ENCODE measurements at regions not wholly inside any gene's neighbourhood (a gene's known extent, or its start where the extent isn't known, plus 50 kb on each side); places are given as distances from the start of the nearest gene placed in this dataset.

DNA sequence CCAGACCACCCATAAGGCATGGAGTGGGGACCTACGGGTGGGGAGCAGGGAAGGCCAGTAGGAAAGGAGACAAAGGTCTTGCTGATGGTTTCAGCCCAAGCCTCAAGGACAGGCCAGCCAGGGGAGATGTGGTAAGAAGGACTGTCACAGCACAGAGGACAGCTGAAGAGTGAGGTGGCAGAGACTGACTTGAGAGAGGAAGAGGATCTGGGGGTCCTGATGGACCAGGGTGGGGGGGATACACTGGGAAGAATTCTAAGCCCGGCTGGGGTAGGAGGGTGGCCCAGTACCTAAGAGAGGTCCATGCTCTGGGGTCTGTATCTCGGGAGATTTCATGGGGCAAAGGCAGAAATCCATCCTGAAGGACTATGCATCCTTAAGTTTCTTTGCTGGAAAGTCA, 66.1 kb upstream of the THY1 start:
- no peak for ATAC-seq

DNA sequence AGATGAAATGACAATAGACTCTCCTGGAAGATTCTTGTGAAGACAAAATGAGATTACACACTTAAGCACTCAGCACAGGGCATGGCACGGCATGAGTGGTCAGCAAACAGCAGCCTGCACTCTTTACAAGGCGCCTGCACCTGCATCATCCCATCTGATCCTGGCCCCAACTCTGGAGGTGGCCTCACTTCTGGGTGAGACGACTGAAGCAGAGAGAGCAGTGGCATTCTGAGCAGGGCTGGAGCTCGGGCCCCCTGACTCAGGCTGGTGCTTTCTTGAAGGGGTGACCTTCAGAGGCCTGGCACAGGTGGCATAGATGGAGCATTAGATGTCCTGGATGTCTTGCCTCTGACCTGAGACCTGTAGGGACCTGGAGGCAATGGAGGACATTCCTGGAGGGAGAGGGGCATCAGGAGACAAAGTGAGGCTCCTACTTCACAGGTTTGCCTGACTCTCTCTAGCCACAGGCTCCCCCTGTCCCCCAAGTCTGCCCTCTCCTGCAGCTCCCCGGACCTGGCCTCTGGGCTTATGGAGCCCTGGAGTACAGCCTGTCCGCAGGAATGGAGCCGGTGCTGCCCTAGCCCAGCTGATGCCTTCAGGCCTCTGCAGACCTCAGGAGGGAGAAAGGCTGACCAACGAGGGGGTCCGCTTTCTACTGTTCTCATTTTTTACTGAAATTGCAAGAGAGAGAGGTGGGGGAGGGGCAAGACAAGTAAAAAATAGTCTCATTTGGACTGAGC, 65.5 kb upstream of the THY1 start:
- ATAC-seq = no peak

DNA sequence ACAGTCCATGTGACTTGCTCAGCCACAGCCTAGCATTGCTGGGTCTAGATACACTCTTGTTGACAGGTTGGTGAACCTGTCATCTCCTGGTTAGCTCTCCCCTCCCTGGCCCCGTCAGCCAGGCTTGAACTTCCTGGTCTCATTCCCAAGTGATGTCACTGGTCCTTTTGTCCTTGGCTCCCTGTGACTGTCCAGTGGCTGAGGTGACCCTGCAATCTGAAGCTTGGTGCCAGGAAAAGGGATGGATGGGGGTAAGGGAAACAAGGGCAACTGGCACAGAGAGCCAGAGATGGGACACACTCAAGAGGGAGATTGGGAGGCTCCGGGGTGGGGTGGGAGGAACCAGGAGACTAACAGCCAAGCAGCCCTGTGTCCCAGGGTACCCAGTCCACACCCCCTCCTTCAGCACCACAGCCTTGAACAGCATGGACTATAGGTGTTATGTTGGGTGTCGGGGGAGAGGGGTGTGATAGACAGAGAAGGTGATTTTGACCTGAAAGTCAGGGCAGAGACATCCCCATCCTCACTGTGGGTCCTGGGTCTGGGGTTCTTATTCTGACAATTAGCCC, 63.8 kb upstream of the THY1 start:
- ATAC-seq = no peak

DNA sequence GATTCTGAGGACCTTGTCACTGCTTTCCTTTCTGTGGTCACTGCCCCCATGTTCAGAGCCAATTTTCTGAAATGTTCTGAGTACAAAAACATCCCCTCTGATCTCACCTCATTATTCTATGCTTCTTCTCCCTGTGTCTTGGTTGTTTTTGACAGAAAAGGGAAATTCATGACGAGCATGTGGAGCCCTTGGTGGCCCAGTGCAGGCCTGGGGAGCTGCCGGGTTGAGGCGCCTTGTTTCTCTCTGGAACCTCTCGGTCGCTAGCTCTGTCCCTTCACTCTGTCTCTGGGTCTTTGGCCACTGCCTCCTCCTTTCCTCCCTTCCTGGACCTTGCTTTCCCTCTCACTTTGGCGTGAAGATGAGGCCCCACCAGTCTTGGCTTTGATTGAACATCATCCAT, 63.0 kb upstream of the THY1 start:
- ATAC-seq = no peak

DNA sequence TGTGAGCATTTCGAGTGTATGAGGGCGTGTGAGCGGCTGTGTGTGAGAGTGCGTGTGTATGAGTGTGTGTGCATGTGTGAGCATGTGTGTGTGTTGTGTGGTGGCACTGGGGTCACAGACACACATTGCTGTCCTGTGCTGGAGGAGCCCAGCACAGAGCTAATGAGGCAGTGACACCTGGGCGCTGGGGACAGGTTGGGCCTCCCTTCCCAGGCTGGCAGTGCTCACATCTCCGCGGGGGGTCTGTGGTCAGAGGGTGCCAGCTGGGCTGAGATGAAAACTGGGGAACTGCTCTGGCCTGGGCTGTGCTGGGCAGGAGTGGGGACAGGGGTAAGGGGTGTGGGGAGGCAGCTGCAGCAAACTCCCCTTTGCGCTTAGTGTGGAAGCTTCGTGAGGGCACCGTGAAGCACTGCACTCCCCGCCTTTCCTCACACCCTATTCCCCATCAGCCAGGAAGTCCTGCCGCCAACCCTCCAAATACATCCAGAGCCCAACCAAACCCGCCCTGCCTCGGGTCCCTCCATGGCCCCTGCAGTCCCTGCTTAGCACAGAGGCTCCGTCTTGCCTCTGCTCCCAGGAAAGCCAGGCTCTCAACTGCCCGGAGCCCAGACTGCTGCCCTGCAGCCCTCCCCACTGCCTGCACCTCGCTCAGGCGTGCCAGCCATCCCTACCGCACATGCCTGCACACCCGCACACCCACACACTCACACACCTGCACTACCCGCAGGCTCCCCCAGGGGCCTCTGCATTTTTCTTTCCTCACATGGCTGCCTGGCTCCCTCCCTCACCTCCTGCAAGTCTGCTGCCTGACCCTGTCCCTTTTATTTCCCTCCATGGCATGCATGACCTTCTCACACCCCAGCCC, 62.0 kb upstream of the THY1 start:
- no peak for ATAC-seq

DNA sequence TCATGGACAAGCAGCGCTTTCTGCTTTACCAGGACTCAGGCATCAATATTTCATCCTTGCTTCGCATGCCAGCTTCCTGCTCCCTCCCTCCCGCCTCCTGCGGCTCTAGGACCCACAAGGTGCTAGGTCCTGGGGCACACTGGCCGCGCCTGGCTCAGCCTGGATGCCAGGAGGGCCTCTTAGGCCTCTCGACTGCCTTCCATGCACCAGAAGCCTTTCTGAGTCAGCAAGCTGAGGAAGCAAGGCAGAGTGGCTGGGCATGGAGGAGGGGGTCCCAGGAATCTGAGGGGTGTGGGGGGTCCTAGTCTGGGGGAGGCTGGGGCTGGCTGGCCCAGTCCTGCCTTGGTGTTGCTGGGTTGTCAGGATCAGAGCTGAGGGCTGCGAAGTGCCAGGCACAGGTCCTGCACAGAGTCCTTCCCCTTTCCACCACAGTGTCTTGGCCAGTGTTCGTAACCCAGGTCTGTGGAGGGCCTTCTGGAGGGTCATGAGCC, 61.0 kb upstream of the THY1 start:
- no peak for ATAC-seq

DNA sequence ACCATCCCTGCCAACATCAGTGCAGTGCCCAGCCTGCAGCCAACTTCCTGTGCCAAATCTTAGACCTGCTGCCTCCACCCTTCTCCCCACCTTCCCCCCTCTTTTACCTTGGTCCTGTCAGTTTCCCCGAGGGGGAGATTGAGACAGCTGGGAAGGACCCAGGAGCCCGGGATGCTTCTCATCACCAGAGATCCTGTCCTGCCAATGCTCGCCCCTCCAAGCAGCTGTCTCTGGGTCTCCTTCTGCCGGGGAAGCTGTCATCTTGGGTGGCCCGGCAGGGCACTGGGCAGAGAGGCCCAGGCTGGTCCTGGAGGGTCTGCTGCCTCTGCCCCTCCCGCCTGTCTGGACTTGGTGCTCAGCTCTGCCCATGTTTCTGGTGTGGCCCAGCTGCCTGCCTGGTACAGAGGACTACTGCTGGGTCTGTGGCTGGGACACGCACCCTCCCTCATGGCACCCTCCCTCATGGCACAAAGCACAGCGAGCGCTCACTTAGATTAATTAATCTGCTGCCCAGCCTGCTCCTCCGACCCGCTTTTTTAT, 60.4 kb upstream of the THY1 start:
- ATAC-seq = no peak

DNA sequence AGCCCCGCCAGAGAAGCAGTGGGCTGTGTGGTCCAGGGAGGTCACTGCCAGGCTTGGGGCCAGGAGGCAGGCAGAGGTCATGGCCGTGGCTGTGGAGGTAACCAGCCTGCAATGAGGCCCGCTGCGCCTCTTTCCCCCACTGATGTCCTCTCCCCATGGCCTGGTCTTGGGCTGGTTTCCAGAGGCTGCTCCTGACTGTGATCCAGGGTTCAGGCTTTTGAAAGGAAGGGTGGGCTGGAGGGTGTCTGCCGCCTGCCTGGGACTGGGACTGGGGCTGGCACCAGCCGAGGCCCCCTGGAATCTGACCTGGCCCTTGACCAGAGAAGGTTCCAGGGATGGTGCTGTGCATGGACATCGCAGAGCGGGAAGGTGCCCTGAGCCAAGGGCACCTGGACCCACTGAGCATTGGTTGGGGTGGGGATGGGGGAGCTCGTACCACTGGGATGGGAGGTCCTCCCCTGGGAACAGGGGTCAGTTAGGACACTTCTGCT, 59.6 kb upstream of the THY1 start:
- no peak for ATAC-seq

DNA sequence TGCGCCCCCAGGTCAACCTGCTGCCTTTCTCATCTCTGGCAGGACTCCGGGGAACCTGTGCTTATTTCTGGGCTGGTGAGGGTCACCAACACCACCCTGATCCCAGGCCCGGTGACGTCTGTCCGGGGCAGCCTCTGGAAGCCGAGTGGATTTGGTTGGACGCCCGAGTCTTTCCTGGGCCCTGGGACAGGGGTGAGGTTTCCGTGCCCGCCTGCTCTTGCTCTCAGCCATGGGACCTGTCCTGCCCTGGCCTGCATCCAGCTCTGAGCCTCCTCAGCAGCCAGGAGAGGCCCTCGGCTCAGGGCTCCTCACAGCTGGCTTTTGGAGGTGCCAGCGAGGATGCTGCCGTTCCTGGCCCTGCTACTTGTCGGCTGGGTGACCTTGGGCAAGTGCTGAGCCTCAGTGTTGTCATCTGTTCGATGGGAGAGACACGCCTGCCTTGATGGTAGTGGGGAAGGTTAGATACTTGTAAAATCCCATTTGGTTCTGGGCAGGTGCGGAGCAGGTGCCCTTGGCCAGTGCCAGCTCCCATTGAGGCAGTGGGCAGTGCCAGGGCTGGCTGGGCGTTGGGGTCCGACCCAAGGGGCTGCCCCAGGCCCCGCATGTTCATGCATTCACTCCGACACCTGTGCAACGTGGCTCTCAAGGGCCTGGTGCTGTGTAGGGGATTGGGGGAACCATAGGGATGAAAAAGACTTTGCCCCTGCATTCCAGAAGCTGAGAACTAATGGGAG, 58.9 kb upstream of the THY1 start:
- no peak for ATAC-seq

DNA sequence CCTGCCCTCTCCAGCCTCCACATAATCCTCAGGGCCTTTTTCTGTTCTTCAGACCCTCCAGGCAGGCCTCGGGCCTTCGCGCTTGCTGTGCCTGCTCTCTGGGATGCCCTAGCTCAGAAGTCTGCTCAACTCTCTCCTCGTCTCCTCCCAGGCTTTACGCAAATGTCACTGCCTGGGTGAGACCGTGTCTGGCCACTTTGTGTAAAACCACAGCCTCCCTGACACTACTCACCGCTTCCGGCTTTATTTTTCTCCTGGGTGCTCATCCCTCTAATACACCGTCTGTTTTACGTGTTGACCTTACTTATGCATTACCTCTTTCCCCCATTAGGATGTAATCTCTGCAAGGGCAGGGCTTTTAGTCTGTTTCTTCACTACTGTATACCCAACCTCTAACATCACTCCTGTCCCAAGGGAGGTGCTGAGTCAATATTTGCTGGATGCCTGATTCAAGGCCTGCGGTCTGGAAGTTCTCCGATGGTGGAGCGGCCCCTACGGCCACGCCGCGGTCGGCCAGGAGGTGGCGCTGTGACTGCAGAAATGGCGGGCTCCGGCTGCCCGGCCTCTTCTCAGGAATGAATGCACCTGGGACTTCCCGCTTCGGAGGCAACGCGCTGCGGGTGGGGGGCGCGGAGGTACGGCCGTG, 58.2 kb upstream of the THY1 start:
- ATAC-seq = peak; percentile 37 to 62

DNA sequence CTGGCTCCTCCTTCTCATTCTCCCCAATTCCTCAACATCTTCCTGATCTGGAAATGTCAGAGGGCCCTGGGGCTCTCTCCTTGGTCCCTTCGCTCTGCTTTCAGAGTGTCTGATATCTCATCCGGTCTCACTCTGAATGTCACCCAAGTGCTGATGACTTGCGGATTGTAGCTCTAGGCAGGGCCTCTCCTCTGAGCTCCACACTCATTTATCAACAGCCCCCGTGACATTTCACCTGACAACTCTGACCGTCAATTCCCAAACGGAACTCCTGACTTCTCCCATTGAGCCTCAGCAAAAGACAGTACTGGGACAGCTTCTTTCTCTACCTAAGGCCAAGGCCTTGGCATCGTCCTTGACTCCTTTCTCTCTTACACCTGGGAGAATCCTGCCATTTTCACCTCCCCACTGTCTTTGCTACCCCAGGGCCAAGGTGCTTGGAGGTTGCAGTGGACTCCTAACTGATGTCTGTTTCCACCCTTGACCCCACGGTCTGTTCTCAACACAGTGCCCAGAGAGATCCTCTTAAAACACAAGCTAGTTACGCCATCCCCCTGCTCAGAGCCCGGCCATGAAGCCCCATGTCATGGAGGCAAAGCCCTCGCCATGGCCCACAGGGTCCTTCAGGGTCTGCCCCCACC, 57.5 kb upstream of the THY1 start:
- no peak for ATAC-seq

DNA sequence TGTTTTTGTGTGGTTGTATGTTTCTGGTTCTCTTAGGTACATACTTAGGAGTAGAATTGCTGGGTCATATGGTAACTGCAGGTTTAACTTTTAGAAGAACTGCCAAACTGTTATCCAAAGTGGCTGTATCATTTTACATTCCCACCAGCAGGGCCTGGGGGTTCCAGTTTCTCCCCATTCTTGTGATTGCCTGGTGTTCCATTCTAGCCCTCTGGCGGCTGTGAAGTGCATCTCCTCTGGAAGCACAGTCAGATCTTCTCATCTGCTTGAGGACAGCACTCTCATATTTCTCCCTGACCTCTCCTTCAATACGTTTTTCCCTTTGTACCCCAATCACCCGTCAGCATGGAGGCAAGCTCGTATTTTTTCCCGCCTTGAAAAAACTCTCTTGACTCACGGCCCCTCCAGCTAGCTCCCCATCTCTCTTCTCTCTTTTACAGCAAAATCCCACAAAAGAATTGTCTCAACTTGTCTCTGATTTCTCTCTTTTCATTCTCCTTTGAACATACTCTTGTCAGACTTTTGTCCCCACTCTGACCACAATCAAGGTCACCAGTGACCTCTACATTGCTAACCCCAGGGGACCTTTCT, 56.8 kb upstream of the THY1 start:
- no peak for ATAC-seq

DNA sequence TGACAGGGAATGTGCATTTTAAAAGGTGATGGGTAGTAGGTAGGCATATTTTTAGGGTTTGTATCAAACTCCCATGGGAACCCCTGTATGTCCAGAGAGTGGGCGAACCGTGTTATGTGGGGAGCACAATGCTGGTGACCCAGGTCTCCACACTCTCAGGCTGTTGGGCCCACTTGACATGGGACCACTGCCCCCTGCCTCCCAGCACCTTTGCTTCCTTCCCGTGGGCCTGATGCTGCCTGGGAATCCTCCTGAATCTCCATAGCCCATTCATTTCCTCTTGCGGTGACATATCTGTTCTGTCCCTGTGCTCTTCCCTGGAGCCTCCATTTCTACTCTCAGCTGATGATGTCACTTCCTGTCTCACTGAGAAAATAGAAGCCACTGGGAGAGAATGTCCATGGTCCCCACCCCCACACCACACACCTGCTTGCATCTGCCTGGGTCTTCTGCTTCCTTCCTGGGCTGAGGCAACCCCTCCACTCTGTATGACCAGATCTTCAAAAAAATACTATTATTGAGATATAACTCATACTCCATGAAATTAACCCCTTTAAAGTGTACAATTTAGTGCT, 55.8 kb upstream of the THY1 start:
- ATAC-seq = no peak

DNA sequence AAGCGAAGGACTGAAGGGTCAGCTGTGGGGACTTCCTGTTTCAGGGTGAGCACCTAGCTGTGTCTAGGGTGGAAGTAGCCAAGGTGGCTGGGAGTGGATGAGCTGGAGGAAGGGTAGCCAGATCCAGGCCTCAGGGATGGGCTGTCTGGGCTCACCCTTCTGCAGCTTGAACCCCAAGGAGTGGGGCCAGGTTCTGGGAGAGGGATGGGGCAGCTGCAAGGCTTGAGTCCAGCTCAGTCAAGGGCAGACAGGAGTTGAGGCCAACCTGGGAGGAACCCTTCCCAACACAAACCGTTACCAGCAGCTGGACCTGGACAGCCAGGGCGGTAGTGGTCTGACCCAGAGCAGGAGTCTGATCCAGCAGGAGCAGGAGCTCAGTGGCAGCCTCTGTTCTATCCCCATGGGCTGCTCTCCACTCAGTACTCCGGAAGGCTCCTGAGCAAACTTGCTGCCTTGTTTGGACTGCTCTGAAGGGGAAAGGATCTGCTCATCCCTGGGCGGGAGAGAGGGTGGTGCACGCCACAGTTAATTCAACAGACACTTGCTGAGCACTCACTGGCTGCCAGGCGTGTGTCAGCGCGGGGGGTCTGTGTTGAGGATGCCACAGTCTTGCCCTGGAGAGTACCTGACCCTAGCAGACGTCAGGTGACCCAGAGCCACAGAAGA, 53.8 kb upstream of the THY1 start:
- no peak for ATAC-seq

DNA sequence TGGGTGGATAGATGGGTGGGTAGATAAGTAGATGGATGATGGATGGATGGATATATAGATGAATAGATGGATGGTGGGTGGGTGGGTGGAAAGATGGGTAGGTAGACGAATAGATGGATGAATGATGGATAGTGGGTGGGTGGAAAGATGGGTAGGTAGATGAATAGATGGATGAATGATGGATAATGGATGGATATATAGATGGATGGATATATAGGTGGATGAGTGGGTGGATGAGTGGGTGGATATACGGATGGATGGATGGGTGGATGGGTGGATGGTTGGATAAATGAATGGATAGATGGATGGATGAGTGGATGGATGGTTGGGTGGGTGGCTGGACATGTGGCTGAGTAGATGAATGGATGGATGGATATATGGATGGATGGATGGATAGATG, 53.1 kb upstream of the THY1 start:
- no peak for ATAC-seq

DNA sequence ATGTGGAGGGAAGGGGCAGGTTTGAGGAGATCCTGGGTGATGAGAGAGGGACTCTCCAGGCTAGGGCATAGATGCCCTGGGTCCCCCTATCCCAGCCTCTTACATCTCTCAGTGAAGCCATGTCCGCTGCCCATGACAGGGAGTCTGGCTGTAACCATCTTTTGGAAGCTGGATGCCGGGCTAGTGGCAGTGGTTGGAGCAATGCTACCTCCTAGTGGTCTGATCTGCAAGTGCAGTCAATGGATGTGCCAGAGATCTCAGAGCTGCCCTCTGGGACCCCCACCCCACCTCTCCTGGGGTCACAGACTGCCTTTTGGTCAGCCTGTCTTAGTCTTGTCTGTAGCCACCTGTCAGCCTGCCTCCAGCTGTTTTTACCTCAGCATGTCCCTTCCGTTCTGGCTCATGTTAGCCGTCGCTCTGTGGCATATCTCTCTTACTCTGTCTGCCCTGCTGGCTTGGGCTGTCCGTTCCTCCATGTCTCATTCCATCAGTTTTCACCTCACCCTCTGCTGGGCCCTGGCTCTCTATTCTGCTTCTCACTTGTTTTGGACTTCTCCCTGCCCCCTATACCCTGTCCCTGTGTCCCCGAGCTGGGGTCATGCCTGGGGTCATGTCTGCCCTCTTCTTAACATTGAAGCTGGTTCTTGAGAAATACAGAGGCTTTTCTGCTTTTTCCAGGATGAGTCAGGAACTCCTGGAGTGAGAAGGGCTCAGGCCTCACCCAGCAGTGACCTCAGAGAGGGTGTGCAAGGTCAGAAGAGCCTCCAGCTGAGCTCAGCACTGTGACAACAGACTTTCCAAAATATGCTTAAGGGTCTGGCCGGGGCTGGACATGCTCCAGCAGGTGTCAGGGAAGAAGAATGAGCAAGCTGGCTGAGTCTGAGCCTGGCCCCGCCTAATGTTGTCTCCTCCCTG, 52.0 kb upstream of the THY1 start:
- ATAC-seq = peak in 1 of 2 donors; percentile 25

DNA sequence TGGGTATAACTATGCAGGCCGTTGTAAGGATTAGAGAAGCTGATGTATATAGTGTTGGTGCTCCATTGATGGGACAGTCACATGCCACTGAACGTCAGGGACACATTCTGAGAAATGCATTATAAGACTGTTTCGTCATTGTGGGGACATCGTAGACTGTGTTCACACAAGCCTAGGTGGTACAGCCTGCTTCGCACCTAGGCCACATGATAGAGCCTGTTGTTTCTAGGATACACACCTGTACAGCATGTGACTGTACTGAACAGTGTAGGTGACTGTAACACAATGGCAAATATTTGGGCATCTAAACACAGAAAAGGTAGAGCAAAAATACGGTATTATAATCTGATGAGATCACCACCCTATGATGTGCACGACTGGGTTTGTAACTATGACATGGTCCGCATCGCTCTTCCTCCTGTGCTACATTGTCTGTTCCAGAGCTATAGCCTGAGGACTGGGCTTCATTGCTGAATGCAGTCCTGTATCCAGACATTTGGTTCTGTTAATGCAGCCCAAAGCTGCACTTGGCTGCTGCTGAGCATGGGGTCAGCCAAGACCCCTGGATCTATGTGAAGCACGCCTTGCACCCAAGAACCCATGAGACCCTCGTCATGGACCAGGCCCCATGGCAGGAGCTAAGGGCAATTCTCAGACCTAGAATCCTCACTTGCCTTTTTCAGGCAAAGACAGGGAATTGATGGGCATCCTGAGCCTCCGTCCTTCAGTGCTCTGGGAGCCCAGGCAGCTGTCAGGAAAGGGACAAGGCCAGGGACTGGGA, 51.1 kb upstream of the THY1 start:
- ATAC-seq = no peak

DNA sequence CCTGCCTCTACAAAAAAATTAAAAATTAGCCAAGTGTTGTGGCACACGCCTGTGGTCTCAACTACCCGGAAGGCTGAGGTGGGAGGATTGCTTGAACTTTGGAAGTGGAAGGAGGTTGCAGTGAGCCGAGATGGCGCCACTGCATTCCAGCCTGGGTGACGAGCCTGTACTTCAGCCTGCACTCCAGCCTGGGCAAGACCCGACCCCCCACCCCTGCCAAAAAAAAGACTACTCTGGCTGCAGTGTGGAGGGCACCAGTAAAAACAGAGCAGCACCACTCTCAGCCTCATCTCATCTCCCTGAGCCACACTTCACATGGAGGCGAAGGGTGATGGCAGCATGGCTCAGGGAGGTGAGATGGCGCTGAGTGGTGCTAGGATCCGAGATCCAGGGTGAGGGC, 50.3 kb upstream of the THY1 start:
- no peak for ATAC-seq
